Neural progenitor cell (in vitro differentiated cells): ENCODE measurements at regions not wholly inside any gene's neighbourhood (a gene's known extent, or its start where the extent isn't known, plus 50 kb on each side); places are given as distances from the start of the nearest gene placed in this dataset.

Experiments used
- DNase-seq: peaks from one replicate; pipeline ENCODE4 v3.0.0-alpha.2; 2016; ENCODE audit warnings: low spot score
- H2AFZ ChIP-seq: fragments of 200-600 bp; sonication (generic); replicated peaks from 2 replicates; pipeline ENCODE4 v1.6.1; 2016; ENCODE audit warnings: antibody characterized with exemption
- H3F3A ChIP-seq: fragments of 200-600 bp; sonication (generic); 2 replicates; pipeline ENCODE4 v1.6.1; 2016; ENCODE audit warnings: antibody characterized with exemption, low read depth
- H3K27ac ChIP-seq: fragments of 200-600 bp; sonication (generic); 2 replicates; pipeline ENCODE4 v1.5.1; 2016; ENCODE audit warnings: mild to moderate bottlenecking
- H3K27me3 ChIP-seq: fragments of 200-600 bp; sonication (generic); 2 replicates; pipeline ENCODE4 v1.6.1; 2016; ENCODE audit warnings: mild to moderate bottlenecking, moderate library complexity
- H3K36me3 ChIP-seq: fragments of 200-600 bp; sonication (generic); 2 replicates; pipeline ENCODE4 v1.5.1; 2016
- H3K4me1 ChIP-seq: fragments of 200-600 bp; sonication (generic); 2 replicates; pipeline ENCODE4 v1.6.1; 2016; ENCODE audit warnings: mixed run types
- H3K4me2 ChIP-seq: fragments of 200-600 bp; sonication (generic); 2 replicates; pipeline ENCODE4 v1.6.1; 2016
- H3K4me3 ChIP-seq: fragments of 200-600 bp; sonication (generic); 2 replicates; pipeline ENCODE4 v1.5.1; 2016
- H3K79me2 ChIP-seq: fragments of 200-600 bp; sonication (generic); 2 replicates; pipeline ENCODE4 v1.6.1; 2016; ENCODE audit warnings: low read depth
- H3K9ac ChIP-seq: fragments of 200-600 bp; sonication (generic); 2 replicates; pipeline ENCODE4 v1.6.1; 2016
- H3K9me3 ChIP-seq: fragments of 200-600 bp; sonication (generic); 2 replicates; pipeline ENCODE4 v1.5.1; 2016; ENCODE audit warnings: low read depth
- H4K20me1 ChIP-seq: fragments of 200-600 bp; sonication (generic); 2 replicates; pipeline ENCODE4 v1.6.1; 2016; ENCODE audit warnings: low read depth
- H3K27ac Mint-ChIP-seq: 3 replicates; pipeline ENCODE4 v1.8.0; 2021; ENCODE audit warnings: mixed read lengths
- H3K27me3 Mint-ChIP-seq: 2 replicates; pipeline ENCODE4 v1.8.0; 2022; ENCODE audit warnings: low read depth, mild to moderate bottlenecking, inconsistent platforms, moderate library complexity, mixed read lengths; ENCODE audit not compliant: insufficient read depth
- H3K36me3 Mint-ChIP-seq: 3 replicates; pipeline ENCODE4 v1.8.0; 2021; ENCODE audit warnings: mixed read lengths
- H3K4me1 Mint-ChIP-seq: 3 replicates; pipeline ENCODE4 v1.8.0; 2021; ENCODE audit warnings: mixed read lengths
- H3K4me3 Mint-ChIP-seq: 3 replicates; pipeline ENCODE4 v1.8.0; 2021; ENCODE audit warnings: mild to moderate bottlenecking, moderate library complexity, mixed read lengths
- H3K9me3 Mint-ChIP-seq: 3 replicates; pipeline ENCODE4 v1.8.0; 2020; ENCODE audit warnings: mixed read lengths
- CTCF ChIP-seq: fragments of 200-600 bp; sonication (generic); IDR thresholded peaks from 2 replicates; pipeline ENCODE4 v1.5.1; 2017; ENCODE audit warnings: antibody characterized with exemption, mild to moderate bottlenecking
- EZH2 ChIP-seq: fragments of 200-600 bp; sonication (generic); IDR thresholded peaks from 2 replicates; pipeline ENCODE4 v1.6.1; 2017; ENCODE audit warnings: antibody characterized with exemption, mild to moderate bottlenecking, moderate library complexity
- EZH2phosphoT487 ChIP-seq: fragments of 200-600 bp; sonication (generic); IDR thresholded peaks from 2 replicates; pipeline ENCODE4 v1.6.1; 2017; ENCODE audit warnings: antibody characterized with exemption

GRCh38 chr10:26621243-26621888 lies 76.1 kb upstream of the PDSS1 start:
- Histone ChIP-seq H2AFZ (no peak overlapping the region), H3K27ac (no peak overlapping the region), H3K9ac (no peak overlapping the region), H3K9me3 (no peaks in the 10 kb centered on the region), H3K36me3 (no peaks in the 10 kb centered on the region), H3K27me3 (peaks cover 48% of the 10 kb centered on the region), H3K4me2 (no peak overlapping the region), H4K20me1 (no peaks in the 10 kb centered on the region), H3K79me2 (no peaks in the 10 kb centered on the region), H3K4me1 (no peaks in the 10 kb centered on the region), H3K4me3 (no peak overlapping the region), H3F3A (no peaks in the 10 kb centered on the region)
- Mint-ChIP-seq H3K9me3 (no peaks in the 10 kb centered on the region), H3K4me3 (peak overlapping the region; percentile 42), H3K27me3 (peaks cover 2% of the 10 kb centered on the region), H3K27ac (no peak overlapping the region), H3K36me3 (no peaks in the 10 kb centered on the region), H3K4me1 (no peaks in the 10 kb centered on the region)
- no peak for DNase-seq
- TF ChIP-seq EZH2phosphoT487, result no peak
- no peak for TF ChIP-seq EZH2
- no peak for TF ChIP-seq CTCF

- no peaks in the 10 kb centered on the region for H3K4me1 Mint-ChIP-seq
- no peaks in the 10 kb centered on the region for H4K20me1 ChIP-seq
- peaks cover 48% of the 10 kb centered on the region for H3K27me3 ChIP-seq
- H3K36me3 ChIP-seq, result no peaks in the 10 kb centered on the region
- TF ChIP-seq EZH2, result peak; percentile 56
- TF ChIP-seq CTCF, result no peak
- no peak for TF ChIP-seq EZH2phosphoT487
- peak overlapping the region; percentile 91 for H3K4me2 ChIP-seq
- H3K27me3 Mint-ChIP-seq, result peaks cover 2% of the 10 kb centered on the region
- H3K4me1 ChIP-seq, result no peaks in the 10 kb centered on the region
- H2AFZ ChIP-seq, result peak overlapping the region; percentile 63
- H3K9me3 Mint-ChIP-seq, result no peaks in the 10 kb centered on the region
- H3K36me3 Mint-ChIP-seq, result no peaks in the 10 kb centered on the region
- peak overlapping the region; percentile 42 for H3K4me3 Mint-ChIP-seq
- H3K27ac ChIP-seq, result no peak overlapping the region
- H3K9ac ChIP-seq, result no peak overlapping the region
- no peaks in the 10 kb centered on the region for H3K79me2 ChIP-seq
- DNase-seq, result peak; percentile 63
- peak overlapping the region; percentile 54 for H3K4me3 ChIP-seq
- no peaks in the 10 kb centered on the region for H3F3A ChIP-seq
- H3K27ac Mint-ChIP-seq, result no peak overlapping the region
- H3K9me3 ChIP-seq, result no peaks in the 10 kb centered on the region
Observed at GRCh38 chr10:26621889-26622711, 75.4 kb upstream of the PDSS1 start.

GRCh38 chr10:26622891-26623290 lies 74.6 kb upstream of the PDSS1 start:
- H3K9me3 ChIP-seq, result no peaks in the 10 kb centered on the region
- peak overlapping the region; percentile 54 for H3K4me3 ChIP-seq
- no peaks in the 10 kb centered on the region for H3K36me3 Mint-ChIP-seq
- peak overlapping the region; percentile 91 for H3K4me2 ChIP-seq
- H4K20me1 ChIP-seq, result no peaks in the 10 kb centered on the region
- no peak overlapping the region for H3K27ac ChIP-seq
- no peaks in the 10 kb centered on the region for H3F3A ChIP-seq
- no peak overlapping the region for H3K27ac Mint-ChIP-seq
- no peak overlapping the region for H3K4me3 Mint-ChIP-seq
- H3K9me3 Mint-ChIP-seq, result no peaks in the 10 kb centered on the region
- no peaks in the 10 kb centered on the region for H3K79me2 ChIP-seq
- no peaks in the 10 kb centered on the region for H3K4me1 Mint-ChIP-seq
- TF ChIP-seq EZH2 (no peak), CTCF (no peak), EZH2phosphoT487 (no peak)
- peaks cover 48% of the 10 kb centered on the region for H3K27me3 ChIP-seq
- DNase-seq, result no peak
- no peaks in the 10 kb centered on the region for H3K36me3 ChIP-seq
- no peaks in the 10 kb centered on the region for H3K4me1 ChIP-seq
- H2AFZ ChIP-seq, result no peak overlapping the region
- no peak overlapping the region for H3K9ac ChIP-seq
- H3K27me3 Mint-ChIP-seq, result peaks cover 2% of the 10 kb centered on the region
